AG08395 (cell line): ENCODE measurements at regions not wholly inside any gene's neighbourhood (a gene's known extent, or its start where the extent isn't known, plus 50 kb on each side); places are given as distances from the start of the nearest gene placed in this dataset.

Source experiments
- DNase-seq: peaks from one replicate; pipeline ENCODE4 v3.0.0; 2012; ENCODE audit warnings: mixed read lengths, low spot score

DNA sequence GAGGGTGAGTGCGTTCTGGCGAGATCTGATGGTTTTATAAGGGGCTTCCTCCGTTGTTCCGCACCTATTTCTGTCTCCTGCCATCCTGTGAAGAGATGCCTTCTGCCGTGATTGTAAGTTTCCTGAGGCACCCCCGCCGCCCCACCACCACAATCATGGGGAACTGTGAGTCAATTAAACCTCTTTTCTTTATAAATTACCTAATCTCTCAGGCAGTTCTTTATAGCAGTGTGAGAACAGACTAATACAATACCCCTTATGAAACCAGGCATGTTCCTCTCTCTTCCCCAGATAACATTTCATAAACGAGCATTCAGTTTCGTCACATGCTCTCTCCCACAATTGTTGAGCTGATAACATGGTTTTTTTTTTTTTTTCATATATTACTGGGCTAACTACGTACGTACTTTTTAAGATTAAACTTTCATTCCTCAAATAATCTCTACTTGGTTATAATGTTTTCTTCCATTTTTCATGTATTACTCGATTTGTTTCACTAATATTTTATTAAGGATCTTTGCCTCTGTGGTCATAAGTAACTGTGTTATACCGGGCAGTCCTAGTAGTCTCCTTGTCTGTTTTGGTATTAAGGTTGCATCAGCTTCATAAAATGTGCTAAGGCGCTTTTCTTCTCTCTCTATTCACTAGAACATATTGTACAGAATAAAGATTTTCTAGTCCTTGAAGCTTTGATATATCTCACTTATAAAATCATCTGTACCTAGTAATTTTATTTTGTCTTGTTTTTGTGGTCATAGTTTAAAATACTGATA is 64.9 kb upstream of the MVB12B start:
- DNase-seq, result no peak

DNA sequence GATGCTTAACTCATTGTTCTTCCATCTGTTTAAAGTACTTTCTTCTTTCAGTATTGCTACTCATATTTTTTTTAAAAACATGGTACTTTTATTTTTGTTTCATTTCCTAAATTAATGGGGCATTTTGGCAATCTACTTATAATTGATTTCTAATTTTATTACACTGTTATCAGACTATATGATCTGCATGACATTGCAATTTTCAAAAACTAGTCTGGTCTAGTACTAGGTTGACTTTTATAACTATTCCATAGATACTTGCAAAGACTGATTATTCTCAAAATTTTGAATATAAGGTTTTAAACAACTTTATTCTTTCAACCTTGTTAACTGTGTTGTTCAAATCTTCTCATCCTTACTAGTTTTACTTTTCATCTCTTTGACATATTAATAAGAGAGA is 63.9 kb upstream of the MVB12B start:
- DNase-seq, result no peak

GRCh38 chr9:126270556-126270955 is 56.1 kb upstream of the MVB12B start:
- DNase-seq, result no peak

- DNase-seq, result no peak
Measured at GRCh38 chr9:126275386-126276001, 51.1 kb upstream of the MVB12B start.

- no peak for DNase-seq
Measured at GRCh38 chr9:126276056-126276728, 50.4 kb upstream of the MVB12B start.
